ENCODE measurements at regions not wholly inside any gene's neighbourhood (a gene's known extent, or its start where the extent isn't known, plus 50 kb on each side); places are given as distances from the start of the nearest gene placed in this dataset.
"Not testable (repeated sequence)": the region's sequence is repeated elsewhere in the genome, so short reads cannot be mapped to it uniquely, and the experiment has no call there.

- H3K27me3 ChIP-seq, result no peaks in the 10 kb centered on the region
- no peaks in the 10 kb centered on the region for H3K36me3 ChIP-seq
- DNase-seq, result no peak
- intact Hi-C loops (cut with DNase I; ENCODE audit: low total_unique reads), result no loop called here
- no peak overlapping the region for H3K27ac ChIP-seq
- no peak for TF ChIP-seq POLR2A (IDR thresholded peaks at IDR 0.05)
- TF ChIP-seq EP300 (IDR thresholded peaks at IDR 0.05), result no peak
- no peak for TF ChIP-seq POLR2AphosphoS5 (IDR thresholded peaks at IDR 0.05)
- TF ChIP-seq CTCF (IDR thresholded peaks at IDR 0.05), result no peak
- no peaks in the 10 kb centered on the region for H3K9me3 ChIP-seq
- H3K4me3 ChIP-seq, result no peak overlapping the region
- 37 to 69% (median 58%) methylated on average over 2 of the region's 2 CpGs for WGBS, 5 donors
- H3K4me1 ChIP-seq, result no peaks in the 10 kb centered on the region
Observed at GRCh38 chr4:115454228-115454627, 340.8 kb upstream of the NDST4 start.

GRCh38 chr4:115453416-115453815, 340.0 kb upstream of the NDST4 start:
- TF ChIP-seq POLR2AphosphoS5 (IDR thresholded peaks at IDR 0.05) (no peak), POLR2A (IDR thresholded peaks at IDR 0.05) (no peak), EP300 (IDR thresholded peaks at IDR 0.05) (no peak), CTCF (IDR thresholded peaks at IDR 0.05) (no peak)
- H3K9me3 ChIP-seq, result no peaks in the 10 kb centered on the region
- intact Hi-C loops (cut with DNase I; ENCODE audit: low total_unique reads), result no loop called here
- no peaks in the 10 kb centered on the region for H3K4me1 ChIP-seq
- WGBS, 5 donors, result 23 to 33% (median 31%) methylated on average over 1 of the region's 1 CpG
- H3K4me3 ChIP-seq, result no peak overlapping the region
- H3K36me3 ChIP-seq, result no peaks in the 10 kb centered on the region
- H3K27me3 ChIP-seq, result no peaks in the 10 kb centered on the region
- DNase-seq, result no peak
- H3K27ac ChIP-seq, result no peak overlapping the region

GRCh38 chr4:115452229-115452628, 338.8 kb upstream of the NDST4 start:
- H3K27ac ChIP-seq; H3K36me3 ChIP-seq; intact Hi-C loops (cut with DNase I; ENCODE audit: low total_unique reads); H3K27me3 ChIP-seq; H3K4me3 ChIP-seq; H3K9me3 ChIP-seq; DNase-seq; H3K4me1 ChIP-seq: not testable (repeated sequence)
- WGBS, 5 donors, result 91 to 100% (median 100%) methylated on average over 2 of the region's 2 CpGs

GRCh38 chr4:115437739-115438138, 324.3 kb upstream of the NDST4 start:
- WGBS, 5 donors, result 80 to 90% (median 84%) methylated on average over 3 of the region's 3 CpGs
- no peak for TF ChIP-seq POLR2A (IDR thresholded peaks at IDR 0.05)
- TF ChIP-seq POLR2AphosphoS5 (IDR thresholded peaks at IDR 0.05), result no peak
- no peak for TF ChIP-seq CTCF (IDR thresholded peaks at IDR 0.05)
- no peak for TF ChIP-seq EP300 (IDR thresholded peaks at IDR 0.05)
- H3K4me1 ChIP-seq, result no peaks in the 10 kb centered on the region
- intact Hi-C loops (cut with DNase I; ENCODE audit: low total_unique reads), result no loop called here
- DNase-seq, result no peak
- H3K36me3 ChIP-seq, result no peaks in the 10 kb centered on the region
- peaks cover 0 to 4% (median 0%) of the 10 kb centered on the region in 4 donors for H3K9me3 ChIP-seq
- H3K27me3 ChIP-seq, result no peaks in the 10 kb centered on the region
- no peak overlapping the region for H3K27ac ChIP-seq
- H3K4me3 ChIP-seq, result no peak overlapping the region

GRCh38 chr4:115433491-115433890, 320.1 kb upstream of the NDST4 start:
- Histone ChIP-seq H3K27me3 (no peaks in the 10 kb centered on the region), H3K36me3 (no peaks in the 10 kb centered on the region), H3K4me1 (no peaks in the 10 kb centered on the region), H3K4me3 (no peak overlapping the region), H3K27ac (no peak overlapping the region), H3K9me3 (no peaks in the 10 kb centered on the region)
- no peak for DNase-seq
- intact Hi-C loops (cut with DNase I; ENCODE audit: low total_unique reads), result no loop called here
- no peak for TF ChIP-seq POLR2AphosphoS5 (IDR thresholded peaks at IDR 0.05)
- WGBS, 5 donors, result 50 to 94% (median 91%) methylated on average over 1 of the region's 1 CpG
